Neural progenitor cell (in vitro differentiated cells): ENCODE measurements at regions not wholly inside any gene's neighbourhood (a gene's known extent, or its start where the extent isn't known, plus 50 kb on each side); places are given as distances from the start of the nearest gene placed in this dataset.
"Not testable (repeated sequence)": the region's sequence is repeated elsewhere in the genome, so short reads cannot be mapped to it uniquely, and the experiment has no call there.

Experiments used
- DNase-seq: peaks from one replicate; pipeline ENCODE4 v3.0.0-alpha.2; 2016; ENCODE audit warnings: low spot score
- H2AFZ ChIP-seq: fragments of 200-600 bp; sonication (generic); replicated peaks from 2 replicates; pipeline ENCODE4 v1.6.1; 2016; ENCODE audit warnings: antibody characterized with exemption
- H3F3A ChIP-seq: fragments of 200-600 bp; sonication (generic); 2 replicates; pipeline ENCODE4 v1.6.1; 2016; ENCODE audit warnings: antibody characterized with exemption, low read depth
- H3K27ac ChIP-seq: fragments of 200-600 bp; sonication (generic); 2 replicates; pipeline ENCODE4 v1.5.1; 2016; ENCODE audit warnings: mild to moderate bottlenecking
- H3K27me3 ChIP-seq: fragments of 200-600 bp; sonication (generic); 2 replicates; pipeline ENCODE4 v1.6.1; 2016; ENCODE audit warnings: mild to moderate bottlenecking, moderate library complexity
- H3K36me3 ChIP-seq: fragments of 200-600 bp; sonication (generic); 2 replicates; pipeline ENCODE4 v1.5.1; 2016
- H3K4me1 ChIP-seq: fragments of 200-600 bp; sonication (generic); 2 replicates; pipeline ENCODE4 v1.6.1; 2016; ENCODE audit warnings: mixed run types
- H3K4me2 ChIP-seq: fragments of 200-600 bp; sonication (generic); 2 replicates; pipeline ENCODE4 v1.6.1; 2016
- H3K4me3 ChIP-seq: fragments of 200-600 bp; sonication (generic); 2 replicates; pipeline ENCODE4 v1.5.1; 2016
- H3K79me2 ChIP-seq: fragments of 200-600 bp; sonication (generic); 2 replicates; pipeline ENCODE4 v1.6.1; 2016; ENCODE audit warnings: low read depth
- H3K9ac ChIP-seq: fragments of 200-600 bp; sonication (generic); 2 replicates; pipeline ENCODE4 v1.6.1; 2016
- H3K9me3 ChIP-seq: fragments of 200-600 bp; sonication (generic); 2 replicates; pipeline ENCODE4 v1.5.1; 2016; ENCODE audit warnings: low read depth
- H4K20me1 ChIP-seq: fragments of 200-600 bp; sonication (generic); 2 replicates; pipeline ENCODE4 v1.6.1; 2016; ENCODE audit warnings: low read depth
- H3K27ac Mint-ChIP-seq: 3 replicates; pipeline ENCODE4 v1.8.0; 2021; ENCODE audit warnings: mixed read lengths
- H3K27me3 Mint-ChIP-seq: 2 replicates; pipeline ENCODE4 v1.8.0; 2022; ENCODE audit warnings: low read depth, mild to moderate bottlenecking, inconsistent platforms, moderate library complexity, mixed read lengths; ENCODE audit not compliant: insufficient read depth
- H3K36me3 Mint-ChIP-seq: 3 replicates; pipeline ENCODE4 v1.8.0; 2021; ENCODE audit warnings: mixed read lengths
- H3K4me1 Mint-ChIP-seq: 3 replicates; pipeline ENCODE4 v1.8.0; 2021; ENCODE audit warnings: mixed read lengths
- H3K4me3 Mint-ChIP-seq: 3 replicates; pipeline ENCODE4 v1.8.0; 2021; ENCODE audit warnings: mild to moderate bottlenecking, moderate library complexity, mixed read lengths
- H3K9me3 Mint-ChIP-seq: 3 replicates; pipeline ENCODE4 v1.8.0; 2020; ENCODE audit warnings: mixed read lengths
- CTCF ChIP-seq: fragments of 200-600 bp; sonication (generic); IDR thresholded peaks from 2 replicates; pipeline ENCODE4 v1.5.1; 2017; ENCODE audit warnings: antibody characterized with exemption, mild to moderate bottlenecking
- EZH2 ChIP-seq: fragments of 200-600 bp; sonication (generic); IDR thresholded peaks from 2 replicates; pipeline ENCODE4 v1.6.1; 2017; ENCODE audit warnings: antibody characterized with exemption, mild to moderate bottlenecking, moderate library complexity
- EZH2phosphoT487 ChIP-seq: fragments of 200-600 bp; sonication (generic); IDR thresholded peaks from 2 replicates; pipeline ENCODE4 v1.6.1; 2017; ENCODE audit warnings: antibody characterized with exemption

GRCh38 chr4:127484117-127484516 lies 148.6 kb upstream of the INTU start:
- Mint-ChIP-seq H3K9me3 (no peaks in the 10 kb centered on the region), H3K4me3 (no peak overlapping the region), H3K4me1 (peaks cover 9% of the 10 kb centered on the region), H3K36me3 (no peaks in the 10 kb centered on the region), H3K27me3 (peaks cover 3% of the 10 kb centered on the region), H3K27ac (no peak overlapping the region)
- H3K36me3 ChIP-seq: no peaks in the 10 kb centered on the region
- no peaks in the 10 kb centered on the region for H3K9me3 ChIP-seq
- H3K4me2 ChIP-seq: no peak overlapping the region
- no peak overlapping the region for H3K27ac ChIP-seq
- no peaks in the 10 kb centered on the region for H4K20me1 ChIP-seq
- no peaks in the 10 kb centered on the region for H3K79me2 ChIP-seq
- H3K4me3 ChIP-seq: no peak overlapping the region
- no peak overlapping the region for H2AFZ ChIP-seq
- no peaks in the 10 kb centered on the region for H3F3A ChIP-seq
- no peaks in the 10 kb centered on the region for H3K4me1 ChIP-seq
- no peaks in the 10 kb centered on the region for H3K27me3 ChIP-seq
- DNase-seq: no peak
- TF ChIP-seq EZH2: no peak
- TF ChIP-seq CTCF: no peak
- no peak for TF ChIP-seq EZH2phosphoT487
- H3K9ac ChIP-seq: no peak overlapping the region

DNA sequence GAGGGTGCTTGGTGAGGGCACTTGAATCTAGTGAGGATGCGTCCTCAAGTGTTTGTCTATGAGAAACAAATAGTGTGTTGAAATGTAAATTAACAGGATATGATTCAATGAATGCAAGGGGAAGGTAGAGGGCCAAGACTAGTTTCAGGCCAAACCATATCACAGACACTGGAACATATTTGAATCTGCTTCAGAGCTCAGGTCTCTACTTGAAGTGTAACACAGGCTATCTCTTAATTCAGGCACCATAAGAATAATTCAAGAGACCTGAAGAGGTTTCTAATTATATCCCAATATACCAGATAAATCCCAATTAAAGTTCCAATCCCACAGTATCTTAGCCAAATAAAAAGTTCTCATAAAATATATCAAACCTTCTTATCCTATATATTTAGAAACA lies 146.5 kb upstream of the INTU start:
- peak overlapping the region; percentile 69 for H2AFZ ChIP-seq
- H3K36me3 ChIP-seq: no peaks in the 10 kb centered on the region
- no peak overlapping the region for H3K9ac ChIP-seq
- H3K4me1 Mint-ChIP-seq: peaks cover 9% of the 10 kb centered on the region
- no peaks in the 10 kb centered on the region for H4K20me1 ChIP-seq
- no peak overlapping the region for H3K4me3 ChIP-seq
- no peak overlapping the region for H3K27ac Mint-ChIP-seq
- H3K4me1 ChIP-seq: no peaks in the 10 kb centered on the region
- H3K36me3 Mint-ChIP-seq: no peaks in the 10 kb centered on the region
- no peak overlapping the region for H3K4me2 ChIP-seq
- no peaks in the 10 kb centered on the region for H3K79me2 ChIP-seq
- DNase-seq: no peak
- no peak overlapping the region for H3K4me3 Mint-ChIP-seq
- H3K9me3 Mint-ChIP-seq: no peaks in the 10 kb centered on the region
- H3K27me3 ChIP-seq: no peaks in the 10 kb centered on the region
- TF ChIP-seq CTCF (no peak), EZH2 (no peak)
- no peak overlapping the region for H3K27ac ChIP-seq
- H3K27me3 Mint-ChIP-seq: peaks cover 3% of the 10 kb centered on the region
- H3F3A ChIP-seq: no peaks in the 10 kb centered on the region
- H3K9me3 ChIP-seq: no peaks in the 10 kb centered on the region

DNA sequence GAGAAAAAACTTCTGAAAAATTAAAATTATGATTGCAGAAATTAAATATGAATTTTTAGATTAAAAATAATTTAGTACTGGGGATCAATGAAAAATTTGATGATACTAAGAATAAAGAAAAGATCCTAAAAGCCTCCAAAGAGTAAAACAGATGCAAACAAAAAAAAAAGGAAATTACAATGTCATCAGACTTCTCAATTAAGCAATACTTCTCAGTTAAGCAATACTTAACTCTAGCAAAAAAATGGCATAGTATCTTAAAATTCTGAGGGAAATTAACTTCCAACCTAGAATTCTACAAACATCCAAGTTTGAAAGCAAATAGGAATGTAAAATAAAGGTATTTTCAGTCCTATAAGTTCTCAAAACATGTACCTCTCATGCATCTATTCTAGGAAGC lies 141.2 kb upstream of the INTU start:
- no peak overlapping the region for H3K27ac ChIP-seq
- H3K4me2 ChIP-seq: no peak overlapping the region
- no peak overlapping the region for H3K4me3 ChIP-seq
- no peak for DNase-seq
- no peaks in the 10 kb centered on the region for H3K36me3 ChIP-seq
- no peaks in the 10 kb centered on the region for H3K4me1 ChIP-seq
- H3K9ac ChIP-seq: no peak overlapping the region
- Mint-ChIP-seq H3K27me3 (peaks cover 3% of the 10 kb centered on the region), H3K9me3 (no peaks in the 10 kb centered on the region), H3K4me1 (no peaks in the 10 kb centered on the region), H3K4me3 (no peak overlapping the region), H3K27ac (no peak overlapping the region), H3K36me3 (no peaks in the 10 kb centered on the region)
- no peaks in the 10 kb centered on the region for H3K9me3 ChIP-seq
- H2AFZ ChIP-seq: no peak overlapping the region
- H3K79me2 ChIP-seq: no peaks in the 10 kb centered on the region
- H3K27me3 ChIP-seq: no peaks in the 10 kb centered on the region
- H4K20me1 ChIP-seq: no peaks in the 10 kb centered on the region
- TF ChIP-seq CTCF (no peak), EZH2 (no peak), EZH2phosphoT487 (no peak)
- no peaks in the 10 kb centered on the region for H3F3A ChIP-seq

DNA sequence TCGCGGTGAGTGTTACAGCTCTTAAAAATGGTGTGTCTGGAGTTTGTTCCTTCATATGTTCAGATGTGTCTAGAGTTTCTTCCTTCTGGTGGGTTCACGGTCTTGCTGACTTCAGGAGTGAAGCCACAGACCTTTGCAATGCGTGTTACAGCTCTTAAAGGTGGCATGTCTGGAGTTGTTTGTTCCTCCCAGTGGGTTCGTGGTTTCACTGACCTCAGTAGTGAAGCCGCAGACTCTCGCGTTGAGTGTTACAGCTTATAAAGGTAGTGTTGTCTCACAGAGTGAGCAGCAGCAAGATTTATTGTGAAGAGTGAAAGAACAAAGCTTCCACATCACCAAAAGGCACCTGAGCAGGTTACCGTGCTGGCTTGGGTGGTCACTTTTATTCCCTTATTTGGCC lies 135.9 kb upstream of the INTU start:
- H3K27ac Mint-ChIP-seq, DNase-seq, H4K20me1 ChIP-seq, H3K9me3 ChIP-seq, H3K4me1 Mint-ChIP-seq, H3K4me2 ChIP-seq, H3F3A ChIP-seq, H3K27me3 ChIP-seq, H2AFZ ChIP-seq, H3K79me2 ChIP-seq, H3K4me3 Mint-ChIP-seq, H3K27ac ChIP-seq, H3K36me3 Mint-ChIP-seq, H3K27me3 Mint-ChIP-seq, H3K9ac ChIP-seq, H3K9me3 Mint-ChIP-seq, H3K4me3 ChIP-seq, H3K36me3 ChIP-seq, H3K4me1 ChIP-seq: not testable (repeated sequence)
